ENCODE measurements at regions not wholly inside any gene's neighbourhood (a gene's known extent, or its start where the extent isn't known, plus 50 kb on each side); places are given as distances from the start of the nearest gene placed in this dataset.

DNA sequence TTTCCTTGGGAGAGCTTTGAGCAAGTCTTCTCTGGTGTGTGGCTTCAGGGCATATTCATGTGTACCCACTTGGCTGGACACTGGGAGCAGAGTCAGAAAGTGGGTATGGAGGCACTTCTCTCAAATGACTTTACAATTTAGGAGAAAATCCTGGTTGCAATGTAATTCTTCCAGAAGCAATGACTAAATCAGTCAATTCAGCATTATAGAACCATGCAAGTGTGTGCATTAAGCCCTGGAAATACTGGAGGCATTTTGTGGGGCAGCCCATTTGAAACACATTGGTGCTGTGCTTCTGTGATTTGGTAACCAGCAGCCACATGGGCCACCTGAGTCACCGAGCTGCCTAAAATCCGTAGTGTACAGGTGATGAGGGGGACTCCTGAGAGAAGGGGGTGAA is 94.6 kb upstream of the TAS2R1 start:
- H3K4me3 ChIP-seq: no peak overlapping the region
- no peak for ATAC-seq
- H3K9me3 ChIP-seq: no peaks in the 10 kb centered on the region
- no peak overlapping the region for H3K4me2 ChIP-seq
- no peaks in the 10 kb centered on the region for H3K4me1 ChIP-seq
- no peak overlapping the region for H3K27ac ChIP-seq
- POLR2A ChIA-PET: no interaction called here
- no peak for DNase-seq (ENCODE audit: low read depth in 1 of 2, low spot score in 1 of 2)
- no peak for FAIRE-seq
- TF ChIP-seq EHF (CRISPR knock-in tag; IDR thresholded peaks at IDR 0.05) (no peak), MAFK (IDR thresholded peaks at IDR 0.05; ENCODE audit: partially characterized antibody) (peak; percentile 25)
- WGBS (ENCODE audit: missing lambda C conversion rate): 6% methylated on average over 2 of the region's 2 CpGs
- CTCF ChIA-PET: no interaction called here

DNA sequence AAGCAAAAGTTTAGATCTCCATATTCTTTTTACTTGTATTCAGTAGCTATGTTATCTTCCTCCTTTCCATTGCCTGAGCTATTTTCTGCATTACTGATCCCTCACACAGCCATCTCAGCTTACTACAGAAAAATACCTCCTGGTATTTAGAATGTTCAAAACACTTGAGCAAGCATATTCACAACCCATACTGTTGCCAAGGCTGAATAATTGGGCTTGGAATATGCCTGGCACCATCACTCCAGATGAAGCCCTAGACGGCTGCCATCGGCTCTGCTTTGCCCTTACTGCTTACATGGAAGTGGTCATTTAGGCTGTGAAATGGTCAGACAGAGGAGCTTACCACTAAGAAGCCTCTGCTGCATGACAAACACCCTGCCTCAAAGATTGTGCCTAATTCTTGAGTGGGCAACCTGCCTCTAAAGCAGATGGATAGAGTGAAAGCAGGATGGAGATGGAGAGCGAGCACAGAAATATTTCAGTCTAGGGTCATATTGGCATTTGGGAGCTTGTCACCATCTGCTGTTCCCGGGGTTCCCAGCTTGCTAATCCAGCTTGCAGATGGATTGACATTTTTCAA is 92.5 kb upstream of the TAS2R1 start:
- ChIA-PET CTCF (interaction anchor here (1.5 kb wide), 1 partner anchor 13 kb away, joined by 3 read pairs; no protein-coding TSS in a partner anchor), POLR2A (no interaction called here)
- Histone ChIP-seq H3K4me3 (no peak overlapping the region), H3K27ac (no peak overlapping the region), H3K9me3 (no peaks in the 10 kb centered on the region), H3K4me2 (no peak overlapping the region), H3K4me1 (no peaks in the 10 kb centered on the region)
- DNase-seq (ENCODE audit: low read depth in 1 of 2, low spot score in 1 of 2) (no peak), FAIRE-seq (no peak), ATAC-seq (no peak)
- TF ChIP-seq, protein P1, sequence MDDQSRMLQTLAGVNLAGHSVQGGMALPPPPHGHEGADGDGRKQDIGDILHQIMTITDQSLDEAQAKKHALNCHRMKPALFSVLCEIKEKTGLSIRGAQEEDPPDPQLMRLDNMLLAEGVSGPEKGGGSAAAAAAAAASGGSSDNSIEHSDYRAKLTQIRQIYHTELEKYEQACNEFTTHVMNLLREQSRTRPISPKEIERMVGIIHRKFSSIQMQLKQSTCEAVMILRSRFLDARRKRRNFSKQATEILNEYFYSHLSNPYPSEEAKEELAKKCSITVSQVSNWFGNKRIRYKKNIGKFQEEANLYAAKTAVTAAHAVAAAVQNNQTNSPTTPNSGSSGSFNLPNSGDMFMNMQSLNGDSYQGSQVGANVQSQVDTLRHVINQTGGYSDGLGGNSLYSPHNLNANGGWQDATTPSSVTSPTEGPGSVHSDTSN (IDR thresholded peaks at IDR 0.05): no peak
- TF ChIP-seq ESRRA (IDR thresholded peaks at IDR 0.05; ENCODE audit: borderline replicate concordance, low read length) (no peak), ZFP36 (IDR thresholded peaks at IDR 0.05; ENCODE audit: borderline replicate concordance, partially characterized antibody) (no peak), RCOR1 (IDR thresholded peaks at IDR 0.05; ENCODE audit: low read depth, low read length) (no peak), ZC3H11A (IDR thresholded peaks at IDR 0.05) (no peak), POLR2A (IDR thresholded peaks at IDR 0.05; ENCODE audit: low read length) (no peak), EHF (CRISPR knock-in tag; IDR thresholded peaks at IDR 0.05) (no peak), RARB (CRISPR knock-in tag; IDR thresholded peaks at IDR 0.05) (no peak), MYC (IDR thresholded peaks at IDR 0.05; ENCODE audit: borderline replicate concordance, low read length) (no peak), KDM5A (IDR thresholded peaks at IDR 0.05) (no peak), MAZ (IDR thresholded peaks at IDR 0.05; ENCODE audit: borderline replicate concordance, low read depth, low read length) (no peak), TP53 (CRISPR knock-in tag; IDR thresholded peaks at IDR 0.05) (no peak), FOSB (CRISPR knock-in tag; IDR thresholded peaks at IDR 0.05) (no peak), CHD4 (IDR thresholded peaks at IDR 0.05; ENCODE audit: borderline replicate concordance) (no peak)
- TF ChIP-seq, protein P2, sequence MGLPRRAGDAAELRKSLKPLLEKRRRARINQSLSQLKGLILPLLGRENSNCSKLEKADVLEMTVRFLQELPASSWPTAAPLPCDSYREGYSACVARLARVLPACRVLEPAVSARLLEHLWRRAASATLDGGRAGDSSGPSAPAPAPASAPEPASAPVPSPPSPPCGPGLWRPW (IDR thresholded peaks at IDR 0.05): no peak
- WGBS (ENCODE audit: missing lambda C conversion rate): 0% methylated on average over 4 of the region's 4 CpGs

DNA sequence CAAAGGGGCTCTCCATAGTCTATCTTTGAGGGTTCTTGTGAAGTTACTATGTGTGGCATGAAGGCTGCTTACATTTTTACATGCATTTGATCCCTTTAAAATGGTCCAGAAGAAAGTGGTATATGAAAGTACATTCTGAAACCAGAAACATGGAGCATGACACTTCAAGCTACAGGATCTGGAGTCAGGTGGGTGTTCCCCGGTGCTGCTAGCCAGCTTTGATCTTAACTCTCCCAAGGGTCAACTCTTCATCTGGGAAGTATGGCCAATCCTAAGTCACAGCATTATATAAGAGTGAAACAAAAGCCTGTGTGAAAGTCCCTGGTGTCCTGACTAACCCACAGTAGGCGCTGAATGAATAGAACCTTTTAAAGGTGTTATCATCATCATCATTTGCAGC is 91.0 kb upstream of the TAS2R1 start:
- 4% methylated on average over 2 of the region's 2 CpGs for WGBS (ENCODE audit: missing lambda C conversion rate)
- no peak for ATAC-seq
- CTCF ChIA-PET: no interaction called here

More for the DNA sequence above, 91.0 kb upstream of the TAS2R1 start:
- DNase-seq (ENCODE audit: low read depth in 1 of 2, low spot score in 1 of 2): no peak
- Histone ChIP-seq H3K27ac (no peak overlapping the region), H3K4me1 (no peaks in the 10 kb centered on the region), H3K9me3 (no peaks in the 10 kb centered on the region), H3K4me2 (no peak overlapping the region), H3K4me3 (no peak overlapping the region)
- TF ChIP-seq CBX8 (IDR thresholded peaks at IDR 0.05) (no peak), PHF8 (IDR thresholded peaks at IDR 0.05; ENCODE audit: borderline replicate concordance, low read depth) (no peak), POLR2A (IDR thresholded peaks at IDR 0.05; ENCODE audit: low read length) (no peak), HOXB5 (CRISPR knock-in tag; IDR thresholded peaks at IDR 0.05) (no peak), JUNB (IDR thresholded peaks at IDR 0.05) (no peak), HOXB13 (CRISPR knock-in tag; IDR thresholded peaks at IDR 0.05; ENCODE audit: low read depth) (no peak)
- TF ChIP-seq, protein P3, sequence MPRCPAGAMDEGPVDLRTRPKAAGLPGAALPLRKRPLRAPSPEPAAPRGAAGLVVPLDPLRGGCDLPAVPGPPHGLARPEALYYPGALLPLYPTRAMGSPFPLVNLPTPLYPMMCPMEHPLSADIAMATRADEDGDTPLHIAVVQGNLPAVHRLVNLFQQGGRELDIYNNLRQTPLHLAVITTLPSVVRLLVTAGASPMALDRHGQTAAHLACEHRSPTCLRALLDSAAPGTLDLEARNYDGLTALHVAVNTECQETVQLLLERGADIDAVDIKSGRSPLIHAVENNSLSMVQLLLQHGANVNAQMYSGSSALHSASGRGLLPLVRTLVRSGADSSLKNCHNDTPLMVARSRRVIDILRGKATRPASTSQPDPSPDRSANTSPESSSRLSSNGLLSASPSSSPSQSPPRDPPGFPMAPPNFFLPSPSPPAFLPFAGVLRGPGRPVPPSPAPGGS (IDR thresholded peaks at IDR 0.05): no peak
- TF ChIP-seq, protein P4, sequence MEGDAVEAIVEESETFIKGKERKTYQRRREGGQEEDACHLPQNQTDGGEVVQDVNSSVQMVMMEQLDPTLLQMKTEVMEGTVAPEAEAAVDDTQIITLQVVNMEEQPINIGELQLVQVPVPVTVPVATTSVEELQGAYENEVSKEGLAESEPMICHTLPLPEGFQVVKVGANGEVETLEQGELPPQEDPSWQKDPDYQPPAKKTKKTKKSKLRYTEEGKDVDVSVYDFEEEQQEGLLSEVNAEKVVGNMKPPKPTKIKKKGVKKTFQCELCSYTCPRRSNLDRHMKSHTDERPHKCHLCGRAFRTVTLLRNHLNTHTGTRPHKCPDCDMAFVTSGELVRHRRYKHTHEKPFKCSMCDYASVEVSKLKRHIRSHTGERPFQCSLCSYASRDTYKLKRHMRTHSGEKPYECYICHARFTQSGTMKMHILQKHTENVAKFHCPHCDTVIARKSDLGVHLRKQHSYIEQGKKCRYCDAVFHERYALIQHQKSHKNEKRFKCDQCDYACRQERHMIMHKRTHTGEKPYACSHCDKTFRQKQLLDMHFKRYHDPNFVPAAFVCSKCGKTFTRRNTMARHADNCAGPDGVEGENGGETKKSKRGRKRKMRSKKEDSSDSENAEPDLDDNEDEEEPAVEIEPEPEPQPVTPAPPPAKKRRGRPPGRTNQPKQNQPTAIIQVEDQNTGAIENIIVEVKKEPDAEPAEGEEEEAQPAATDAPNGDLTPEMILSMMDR (IDR thresholded peaks at IDR 0.05): no peak
- POLR2A ChIA-PET: no interaction called here
- no peak for FAIRE-seq
